Activated CD4-positive, alpha-beta T cell treated with anti-CD3 and anti-CD28 coated beads, Interleukin-2, amount 10 ng/mL, durations not matched to agents 7 days and 5 days (primary cell): ENCODE measurements at regions not wholly inside any gene's neighbourhood (a gene's known extent, or its start where the extent isn't known, plus 50 kb on each side); places are given as distances from the start of the nearest gene placed in this dataset.

Experiments used
- CTCF ChIA-PET: fragments of 350-600 bp; sonication (Branson Sonifier 250); formaldehyde crosslinking; loops from one replicate; lab custom pipeline; 2021; ENCODE audit warnings: antibody characterized with exemption; lab: Charles Lee
- POLR2A ChIA-PET: fragments of 350-600 bp; sonication (Branson Sonifier 250); formaldehyde crosslinking; loops from one replicate; lab custom pipeline; 2021; ENCODE audit warnings: antibody characterized with exemption; lab: Charles Lee
- DNase-seq: peaks from one replicate; pipeline ENCODE4 v3.0.0-alpha.2; 2020
- H3K27ac Mint-ChIP-seq: one replicate; pipeline ENCODE4 v1.8.0; 2021; ENCODE audit warnings: mild to moderate bottlenecking, moderate library complexity, mixed read lengths
- H3K27me3 Mint-ChIP-seq: one replicate; pipeline ENCODE4 v1.8.0; 2021; ENCODE audit warnings: mixed read lengths
- H3K36me3 Mint-ChIP-seq: one replicate; pipeline ENCODE4 v1.8.0; 2021; ENCODE audit warnings: low read depth, mixed read lengths
- H3K4me1 Mint-ChIP-seq: one replicate; pipeline ENCODE4 v1.8.0; 2021; ENCODE audit warnings: mixed read lengths
- H3K4me3 Mint-ChIP-seq: one replicate; pipeline ENCODE4 v1.8.0; 2021; ENCODE audit warnings: mild to moderate bottlenecking, moderate library complexity, mixed read lengths
- H3K9me3 Mint-ChIP-seq: one replicate; pipeline ENCODE4 v1.8.0; 2021; ENCODE audit warnings: mixed read lengths

DNA sequence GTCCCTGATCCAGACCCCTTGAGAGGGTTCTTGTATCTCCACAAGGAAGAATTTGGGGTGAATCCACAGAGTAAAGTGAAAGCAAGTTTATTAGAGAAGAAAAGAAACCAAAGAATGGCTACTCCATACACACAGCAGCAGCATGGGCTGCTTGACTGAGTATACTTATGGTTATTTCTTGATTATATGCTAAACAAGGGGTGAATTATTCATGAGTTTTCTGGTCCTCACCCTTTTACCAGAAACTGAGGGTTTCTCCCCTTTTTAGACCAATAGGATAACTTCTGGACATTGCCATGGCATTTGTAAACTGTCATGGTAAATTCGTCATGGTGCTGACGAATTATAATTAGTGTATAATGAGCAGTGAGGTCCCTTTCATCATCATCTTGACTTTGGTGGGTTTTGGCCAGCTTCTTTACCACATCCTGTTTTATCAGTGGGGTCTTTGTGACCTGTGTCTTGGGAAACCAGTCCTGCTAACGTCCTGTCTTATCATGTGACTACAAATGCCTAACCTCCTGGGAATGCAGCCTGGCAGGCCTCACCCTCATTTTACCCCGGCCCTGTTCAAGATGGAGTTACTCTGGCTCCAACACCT, 121.9 kb downstream of the SPTSSA start:
- Mint-ChIP-seq H3K4me3 (no peak overlapping the region), H3K36me3 (no peaks in the 10 kb centered on the region), H3K27me3 (peaks cover 5% of the 10 kb centered on the region), H3K4me1 (peaks cover 6% of the 10 kb centered on the region), H3K9me3 (peaks cover 5% of the 10 kb centered on the region), H3K27ac (no peak overlapping the region)
- ChIA-PET CTCF (interaction anchor here (0.6 to 1.1 kb wide), 4 partner anchors 28 to 60 kb away, joined by 3 to 5 read pairs (median 4); no protein-coding TSS in a partner anchor), POLR2A (no interaction called here)
- DNase-seq: no peak

DNA sequence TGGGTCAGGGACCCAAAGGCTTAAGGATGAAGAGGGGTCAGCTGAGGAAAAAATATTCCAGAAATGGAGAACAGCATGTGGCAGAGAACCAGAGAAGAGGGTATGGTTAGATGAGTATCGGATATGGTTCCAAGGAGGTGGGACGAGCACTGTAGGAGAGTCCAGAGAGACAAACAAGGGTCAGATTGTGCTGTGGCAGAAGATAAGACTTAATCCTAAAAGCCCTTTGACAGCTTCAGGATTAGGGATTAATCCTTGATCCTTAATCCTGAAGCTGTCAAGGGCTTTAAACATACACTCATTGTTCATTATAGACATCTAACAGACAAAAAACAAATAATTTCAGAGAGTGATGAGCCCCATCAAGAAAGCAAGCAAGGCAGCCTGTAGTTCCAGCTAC, 124.0 kb downstream of the SPTSSA start:
- no peak for DNase-seq
- peaks cover 2% of the 10 kb centered on the region for H3K9me3 Mint-ChIP-seq
- no peaks in the 10 kb centered on the region for H3K36me3 Mint-ChIP-seq
- H3K4me1 Mint-ChIP-seq: no peaks in the 10 kb centered on the region
- POLR2A ChIA-PET: interaction anchor here (0.6 kb wide), 1 partner anchor 66 kb away, joined by 7 read pairs; no protein-coding TSS in a partner anchor
- H3K27me3 Mint-ChIP-seq: peaks cover 5% of the 10 kb centered on the region
- H3K27ac Mint-ChIP-seq: no peak overlapping the region
- CTCF ChIA-PET: interaction anchor here (0.5 to 1.4 kb wide), 3 partner anchors 8 to 114 kb away, joined by 4 to 6 read pairs (median 4); no protein-coding TSS in a partner anchor
- no peak overlapping the region for H3K4me3 Mint-ChIP-seq

DNA sequence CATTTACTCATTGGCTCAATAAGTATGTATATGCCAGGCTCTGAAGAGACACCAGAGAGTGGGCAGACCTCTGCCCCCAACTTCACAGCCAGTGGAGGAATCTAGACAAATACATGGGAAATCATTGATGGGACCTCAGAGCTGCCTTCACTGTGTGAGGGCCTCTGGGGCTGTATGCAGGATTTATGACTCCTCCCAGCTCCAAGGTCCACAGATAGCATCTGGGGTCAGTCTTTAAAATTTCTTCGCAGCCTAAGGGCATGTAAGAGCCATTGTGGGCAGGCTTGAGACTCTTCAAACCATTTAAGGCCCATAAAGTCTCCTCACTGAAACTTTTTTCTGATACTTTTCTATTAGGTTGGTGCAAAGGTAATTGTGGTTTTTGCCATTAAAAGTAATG, 125.5 kb downstream of the SPTSSA start:
- no peak for DNase-seq
- H3K27me3 Mint-ChIP-seq: no peaks in the 10 kb centered on the region
- peaks cover 12% of the 10 kb centered on the region for H3K4me1 Mint-ChIP-seq
- no peak overlapping the region for H3K27ac Mint-ChIP-seq
- POLR2A ChIA-PET: no interaction called here
- no peaks in the 10 kb centered on the region for H3K36me3 Mint-ChIP-seq
- no peaks in the 10 kb centered on the region for H3K9me3 Mint-ChIP-seq
- no peak overlapping the region for H3K4me3 Mint-ChIP-seq
- CTCF ChIA-PET: interaction anchor here (1.3 to 1.5 kb wide), 2 partner anchors 12 to 14 kb away, joined by 3 to 4 read pairs; no protein-coding TSS in a partner anchor

GRCh38 chr14:34335968-34336367, 126.1 kb downstream of the SPTSSA start:
- no peaks in the 10 kb centered on the region for H3K27me3 Mint-ChIP-seq
- H3K9me3 Mint-ChIP-seq: no peaks in the 10 kb centered on the region
- no peak for DNase-seq
- peaks cover 14% of the 10 kb centered on the region for H3K4me1 Mint-ChIP-seq
- no peak overlapping the region for H3K4me3 Mint-ChIP-seq
- no peak overlapping the region for H3K27ac Mint-ChIP-seq
- CTCF ChIA-PET: interaction anchor here (1.3 to 1.5 kb wide), 2 partner anchors 12 to 13 kb away, joined by 3 to 4 read pairs; no protein-coding TSS in a partner anchor
- POLR2A ChIA-PET: no interaction called here
- H3K36me3 Mint-ChIP-seq: no peaks in the 10 kb centered on the region

DNA sequence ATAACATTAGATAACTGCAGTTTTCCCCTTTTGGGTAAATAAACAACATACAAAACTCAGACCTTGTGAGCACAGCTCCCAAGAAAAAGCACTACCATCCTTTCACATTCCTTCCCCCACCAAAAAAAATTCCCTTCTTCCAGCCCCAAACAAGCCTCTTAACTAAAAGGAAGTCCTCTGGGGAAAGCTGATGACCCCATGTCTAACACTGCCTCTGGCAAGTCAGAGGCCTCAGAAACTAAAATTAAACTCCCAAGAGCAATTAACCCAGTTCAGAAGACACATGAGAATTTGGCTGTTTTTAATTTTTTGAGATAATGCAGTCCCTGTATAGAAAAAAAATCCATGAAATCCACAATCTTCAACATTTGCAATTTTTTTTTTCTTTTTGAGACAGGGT, 127.7 kb downstream of the SPTSSA start:
- ChIA-PET POLR2A (no interaction called here), CTCF (no interaction called here)
- Mint-ChIP-seq H3K36me3 (no peaks in the 10 kb centered on the region), H3K27ac (no peak overlapping the region), H3K9me3 (no peaks in the 10 kb centered on the region), H3K4me3 (no peak overlapping the region), H3K27me3 (no peaks in the 10 kb centered on the region), H3K4me1 (peaks cover 14% of the 10 kb centered on the region)
- no peak for DNase-seq

DNA sequence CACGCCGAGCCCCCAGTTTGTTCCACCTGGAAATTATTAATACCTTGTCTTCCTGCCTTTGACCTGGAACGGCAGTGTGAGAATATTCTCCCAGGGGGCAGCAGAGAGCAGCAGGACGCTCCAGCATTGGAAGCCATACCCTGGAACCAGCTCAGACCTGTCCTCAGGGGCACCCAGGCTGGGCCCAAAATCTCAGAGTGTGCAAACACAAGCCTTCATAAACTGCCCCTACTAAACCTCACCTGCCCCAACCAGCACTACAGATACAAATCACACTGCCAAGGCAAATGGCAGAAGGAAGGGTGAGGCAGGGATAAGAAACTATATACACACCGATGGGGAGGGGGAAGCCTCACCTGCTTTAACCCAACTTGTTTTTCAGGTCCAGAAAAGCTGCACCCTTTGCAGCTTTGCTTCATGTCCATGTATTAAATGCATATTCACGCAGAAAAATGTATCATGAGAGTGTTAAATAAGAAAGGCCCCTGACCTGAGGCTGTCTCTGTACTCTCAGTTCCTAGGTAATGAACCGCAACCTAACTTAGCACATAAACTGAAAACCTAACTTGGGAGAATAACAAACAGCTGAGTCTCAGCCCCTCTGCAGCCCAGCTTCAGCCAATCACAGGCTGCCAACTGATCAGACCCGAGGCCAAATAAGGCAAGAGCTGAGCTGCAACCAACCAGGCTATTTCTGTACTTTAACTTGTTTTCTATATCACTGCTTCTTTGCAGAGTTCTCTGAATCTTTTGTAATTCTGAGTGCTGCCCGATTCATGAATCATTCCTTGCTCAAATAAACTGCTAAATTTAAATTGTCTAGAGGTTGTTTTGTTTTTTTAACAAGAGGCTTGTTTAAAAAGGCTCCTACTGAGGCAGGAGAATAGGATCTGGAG, 130.1 kb downstream of the SPTSSA start:
- H3K4me1 Mint-ChIP-seq: peaks cover 14% of the 10 kb centered on the region
- ChIA-PET CTCF (interaction anchor here (0.7 to 1.5 kb wide), 6 partner anchors 9 to 103 kb away, joined by 3 to 4 read pairs (median 3); no protein-coding TSS in a partner anchor), POLR2A (no interaction called here)
- H3K36me3 Mint-ChIP-seq: no peaks in the 10 kb centered on the region
- H3K9me3 Mint-ChIP-seq: no peaks in the 10 kb centered on the region
- no peak overlapping the region for H3K4me3 Mint-ChIP-seq
- no peaks in the 10 kb centered on the region for H3K27me3 Mint-ChIP-seq
- no peak overlapping the region for H3K27ac Mint-ChIP-seq
- DNase-seq: peak; percentile 64

GRCh38 chr14:34330846-34331245, 131.2 kb downstream of the SPTSSA start:
- CTCF ChIA-PET: interaction anchor here (1.2 to 1.5 kb wide), 3 partner anchors 8 to 105 kb away, joined by 3 to 4 read pairs (median 3); no protein-coding TSS in a partner anchor

DNA sequence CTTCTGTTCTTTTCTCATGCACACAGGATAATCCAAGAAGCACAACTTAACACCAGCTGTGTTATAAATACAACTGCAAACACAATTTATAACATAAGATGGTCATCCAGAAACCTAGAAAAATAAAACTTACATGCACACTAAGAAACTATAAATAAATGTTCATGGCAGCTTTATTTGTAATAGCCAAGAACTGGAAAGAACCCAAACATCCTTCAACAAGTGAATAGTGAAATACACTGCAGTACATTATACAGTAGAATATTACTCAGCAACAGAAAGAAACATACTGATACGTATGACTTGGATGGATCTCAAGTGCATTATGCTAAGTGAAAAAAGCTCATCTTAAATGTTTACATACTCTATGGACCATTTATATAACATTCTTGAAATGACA, 132.7 kb downstream of the SPTSSA start:
- Mint-ChIP-seq H3K36me3 (no peaks in the 10 kb centered on the region), H3K27ac (no peak overlapping the region), H3K27me3 (no peaks in the 10 kb centered on the region), H3K9me3 (no peaks in the 10 kb centered on the region), H3K4me1 (peaks cover 14% of the 10 kb centered on the region), H3K4me3 (no peak overlapping the region)
- DNase-seq: no peak
- ChIA-PET POLR2A (no interaction called here), CTCF (interaction anchor here (1.9 kb wide), 1 partner anchor 13 kb away, joined by 4 read pairs; no protein-coding TSS in a partner anchor)

More at GRCh38 chr14:34330846-34331245, 131.2 kb downstream of the SPTSSA start:
- peaks cover 14% of the 10 kb centered on the region for H3K4me1 Mint-ChIP-seq
- no peak overlapping the region for H3K4me3 Mint-ChIP-seq
- no peaks in the 10 kb centered on the region for H3K36me3 Mint-ChIP-seq
- H3K9me3 Mint-ChIP-seq: no peaks in the 10 kb centered on the region
- H3K27ac Mint-ChIP-seq: no peak overlapping the region
- DNase-seq: no peak
- POLR2A ChIA-PET: no interaction called here
- no peaks in the 10 kb centered on the region for H3K27me3 Mint-ChIP-seq

GRCh38 chr14:34328178-34328577, 133.9 kb downstream of the SPTSSA start:
- Mint-ChIP-seq H3K27me3 (no peaks in the 10 kb centered on the region), H3K27ac (no peak overlapping the region), H3K4me1 (peaks cover 14% of the 10 kb centered on the region), H3K36me3 (no peaks in the 10 kb centered on the region), H3K9me3 (no peaks in the 10 kb centered on the region), H3K4me3 (no peak overlapping the region)
- ChIA-PET POLR2A (no interaction called here), CTCF (interaction anchor here (1.2 to 1.9 kb wide), 2 partner anchors 12 to 27 kb away, joined by 4 read pairs; no protein-coding TSS in a partner anchor)
- DNase-seq: no peak

DNA sequence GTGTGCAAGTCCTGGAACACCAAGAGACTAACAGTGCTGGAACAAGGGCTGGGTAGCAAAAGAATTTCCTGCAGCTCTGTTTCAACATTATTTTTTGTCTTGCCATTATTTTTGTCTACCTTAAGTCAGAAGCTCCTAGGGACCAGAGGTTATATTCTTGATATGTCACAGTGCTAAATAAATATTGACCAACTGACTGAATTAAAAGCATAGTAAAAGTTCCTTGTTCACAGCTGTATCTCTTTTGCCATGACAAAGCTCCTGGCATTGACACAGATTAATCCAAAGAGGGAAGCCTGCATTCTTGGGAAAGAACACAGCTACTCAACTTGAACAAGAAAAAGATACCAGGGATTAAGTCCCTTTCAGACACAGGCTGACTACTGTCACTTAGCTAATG, 136.5 kb downstream of the SPTSSA start:
- no peak overlapping the region for H3K4me3 Mint-ChIP-seq
- H3K27ac Mint-ChIP-seq: no peak overlapping the region
- H3K9me3 Mint-ChIP-seq: no peaks in the 10 kb centered on the region

GRCh38 chr14:34324363-34324795, 137.7 kb downstream of the SPTSSA start:
- H3K27me3 Mint-ChIP-seq: peaks cover 8% of the 10 kb centered on the region
- peak; percentile 58 for DNase-seq
- no peaks in the 10 kb centered on the region for H3K9me3 Mint-ChIP-seq
- no peaks in the 10 kb centered on the region for H3K36me3 Mint-ChIP-seq
- no peak overlapping the region for H3K27ac Mint-ChIP-seq
- no peak overlapping the region for H3K4me3 Mint-ChIP-seq
- ChIA-PET CTCF (interaction anchor here (0.6 to 1.5 kb wide), 3 partner anchors 12 to 192 kb away, joined by 3 to 6 read pairs (median 3); no protein-coding TSS in a partner anchor), POLR2A (no interaction called here)
- no peaks in the 10 kb centered on the region for H3K4me1 Mint-ChIP-seq

More for the DNA sequence above, 136.5 kb downstream of the SPTSSA start:
- H3K36me3 Mint-ChIP-seq: no peaks in the 10 kb centered on the region
- H3K27me3 Mint-ChIP-seq: peaks cover 1% of the 10 kb centered on the region
- CTCF ChIA-PET: interaction anchor here (0.6 kb wide), 1 partner anchor 75 kb away, joined by 3 read pairs; no protein-coding TSS in a partner anchor
- H3K4me1 Mint-ChIP-seq: no peaks in the 10 kb centered on the region
- no peak for DNase-seq
- POLR2A ChIA-PET: no interaction called here

GRCh38 chr14:34322940-34323418, 139.1 kb downstream of the SPTSSA start:
- POLR2A ChIA-PET: interaction anchor here (0.5 kb wide), 1 partner anchor 198 kb away, joined by 3 read pairs; no protein-coding TSS in a partner anchor
- H3K4me3 Mint-ChIP-seq: no peak overlapping the region

More at GRCh38 chr14:34322940-34323418, 139.1 kb downstream of the SPTSSA start:
- no peak overlapping the region for H3K27ac Mint-ChIP-seq
- no peaks in the 10 kb centered on the region for H3K36me3 Mint-ChIP-seq
- CTCF ChIA-PET: interaction anchor here (0.6 to 1.6 kb wide), 6 partner anchors 8 to 615 kb away, joined by 3 to 11 read pairs (median 4); no protein-coding TSS in a partner anchor
- H3K9me3 Mint-ChIP-seq: no peaks in the 10 kb centered on the region
- peaks cover 8% of the 10 kb centered on the region for H3K27me3 Mint-ChIP-seq
- H3K4me1 Mint-ChIP-seq: no peaks in the 10 kb centered on the region
- DNase-seq: peak; percentile 82
